ENCODE measurements at regions not wholly inside any gene's neighbourhood (a gene's known extent, or its start where the extent isn't known, plus 50 kb on each side); places are given as distances from the start of the nearest gene placed in this dataset.

DNA sequence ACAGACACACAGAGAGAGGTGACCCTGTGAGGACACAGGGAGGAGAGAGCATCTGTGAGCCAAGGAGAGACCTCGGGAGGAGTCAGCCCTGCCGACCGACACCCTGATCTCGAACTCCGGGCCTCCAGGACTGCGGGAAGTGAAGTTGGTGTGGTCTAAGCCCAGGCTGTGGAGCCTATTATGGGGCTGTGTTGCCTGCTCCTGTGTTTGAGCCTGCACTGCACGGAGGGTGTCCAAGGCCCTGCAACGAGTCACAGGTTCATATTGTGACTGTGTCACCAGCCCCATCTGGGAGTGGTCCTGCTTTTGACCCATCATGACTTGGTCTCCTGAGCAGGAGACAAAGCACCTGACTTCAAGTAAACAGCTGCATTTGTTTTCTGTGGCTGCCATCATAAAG lies 186.0 kb upstream of the AJAP1 start:
- TF ChIP-seq, protein P1, sequence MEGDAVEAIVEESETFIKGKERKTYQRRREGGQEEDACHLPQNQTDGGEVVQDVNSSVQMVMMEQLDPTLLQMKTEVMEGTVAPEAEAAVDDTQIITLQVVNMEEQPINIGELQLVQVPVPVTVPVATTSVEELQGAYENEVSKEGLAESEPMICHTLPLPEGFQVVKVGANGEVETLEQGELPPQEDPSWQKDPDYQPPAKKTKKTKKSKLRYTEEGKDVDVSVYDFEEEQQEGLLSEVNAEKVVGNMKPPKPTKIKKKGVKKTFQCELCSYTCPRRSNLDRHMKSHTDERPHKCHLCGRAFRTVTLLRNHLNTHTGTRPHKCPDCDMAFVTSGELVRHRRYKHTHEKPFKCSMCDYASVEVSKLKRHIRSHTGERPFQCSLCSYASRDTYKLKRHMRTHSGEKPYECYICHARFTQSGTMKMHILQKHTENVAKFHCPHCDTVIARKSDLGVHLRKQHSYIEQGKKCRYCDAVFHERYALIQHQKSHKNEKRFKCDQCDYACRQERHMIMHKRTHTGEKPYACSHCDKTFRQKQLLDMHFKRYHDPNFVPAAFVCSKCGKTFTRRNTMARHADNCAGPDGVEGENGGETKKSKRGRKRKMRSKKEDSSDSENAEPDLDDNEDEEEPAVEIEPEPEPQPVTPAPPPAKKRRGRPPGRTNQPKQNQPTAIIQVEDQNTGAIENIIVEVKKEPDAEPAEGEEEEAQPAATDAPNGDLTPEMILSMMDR (IDR thresholded peaks at IDR 0.05; ENCODE audit: borderline replicate concordance, extremely low read depth, low read length, poor library complexity, severe bottlenecking) = no peak
- no peak for TF ChIP-seq EZH2 (IDR thresholded peaks at IDR 0.05; ENCODE audit: borderline replicate concordance, low read depth, low read length, severe bottlenecking)

All from DND-41 (cell line).